ENCODE measurements at regions not wholly inside any gene's neighbourhood (a gene's known extent, or its start where the extent isn't known, plus 50 kb on each side); places are given as distances from the start of the nearest gene placed in this dataset.

DNA sequence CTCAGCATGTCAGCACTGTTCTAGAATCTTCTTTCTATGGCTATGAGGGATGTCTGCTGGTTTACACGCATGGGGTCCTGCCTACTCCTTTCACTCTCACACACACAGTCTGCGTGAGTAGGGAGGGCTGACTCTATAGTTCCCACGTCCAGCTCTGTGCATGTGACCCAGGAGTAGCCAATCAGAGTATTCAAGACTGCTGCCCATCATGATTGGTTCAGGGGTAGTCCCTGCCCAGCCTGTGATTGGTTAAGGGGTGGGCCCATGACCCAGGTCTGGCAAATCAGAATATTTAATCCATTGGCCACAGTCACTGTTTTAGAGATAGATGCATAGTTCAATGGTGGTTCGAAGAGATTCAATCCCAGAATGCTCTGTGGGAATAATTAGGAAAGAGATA, 151.3 kb upstream of the IRX3 start:
- no peak for TF ChIP-seq EZH2 (IDR thresholded peaks at IDR 0.05; ENCODE audit: borderline replicate concordance, insufficient read depth, low read length, poor library complexity, severe bottlenecking)
- TF ChIP-seq, protein P1, sequence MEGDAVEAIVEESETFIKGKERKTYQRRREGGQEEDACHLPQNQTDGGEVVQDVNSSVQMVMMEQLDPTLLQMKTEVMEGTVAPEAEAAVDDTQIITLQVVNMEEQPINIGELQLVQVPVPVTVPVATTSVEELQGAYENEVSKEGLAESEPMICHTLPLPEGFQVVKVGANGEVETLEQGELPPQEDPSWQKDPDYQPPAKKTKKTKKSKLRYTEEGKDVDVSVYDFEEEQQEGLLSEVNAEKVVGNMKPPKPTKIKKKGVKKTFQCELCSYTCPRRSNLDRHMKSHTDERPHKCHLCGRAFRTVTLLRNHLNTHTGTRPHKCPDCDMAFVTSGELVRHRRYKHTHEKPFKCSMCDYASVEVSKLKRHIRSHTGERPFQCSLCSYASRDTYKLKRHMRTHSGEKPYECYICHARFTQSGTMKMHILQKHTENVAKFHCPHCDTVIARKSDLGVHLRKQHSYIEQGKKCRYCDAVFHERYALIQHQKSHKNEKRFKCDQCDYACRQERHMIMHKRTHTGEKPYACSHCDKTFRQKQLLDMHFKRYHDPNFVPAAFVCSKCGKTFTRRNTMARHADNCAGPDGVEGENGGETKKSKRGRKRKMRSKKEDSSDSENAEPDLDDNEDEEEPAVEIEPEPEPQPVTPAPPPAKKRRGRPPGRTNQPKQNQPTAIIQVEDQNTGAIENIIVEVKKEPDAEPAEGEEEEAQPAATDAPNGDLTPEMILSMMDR (IDR thresholded peaks at IDR 0.05; ENCODE audit: poor library complexity, severe bottlenecking), result no peak
- no peak for TF ChIP-seq RAD21 (conservative IDR thresholded peaks at IDR 0.05)
- TF ChIP-seq POLR2AphosphoS5 (IDR thresholded peaks at IDR 0.05), result no peak
- TF ChIP-seq TAF1 (IDR thresholded peaks at IDR 0.05; ENCODE audit: low read depth), result no peak
- no peak for TF ChIP-seq MXI1 (conservative IDR thresholded peaks at IDR 0.05; ENCODE audit: poor library complexity, severe bottlenecking)
- TF ChIP-seq SMC3 (conservative IDR thresholded peaks at IDR 0.05; ENCODE audit: poor library complexity), result no peak
- TF ChIP-seq, protein P2, sequence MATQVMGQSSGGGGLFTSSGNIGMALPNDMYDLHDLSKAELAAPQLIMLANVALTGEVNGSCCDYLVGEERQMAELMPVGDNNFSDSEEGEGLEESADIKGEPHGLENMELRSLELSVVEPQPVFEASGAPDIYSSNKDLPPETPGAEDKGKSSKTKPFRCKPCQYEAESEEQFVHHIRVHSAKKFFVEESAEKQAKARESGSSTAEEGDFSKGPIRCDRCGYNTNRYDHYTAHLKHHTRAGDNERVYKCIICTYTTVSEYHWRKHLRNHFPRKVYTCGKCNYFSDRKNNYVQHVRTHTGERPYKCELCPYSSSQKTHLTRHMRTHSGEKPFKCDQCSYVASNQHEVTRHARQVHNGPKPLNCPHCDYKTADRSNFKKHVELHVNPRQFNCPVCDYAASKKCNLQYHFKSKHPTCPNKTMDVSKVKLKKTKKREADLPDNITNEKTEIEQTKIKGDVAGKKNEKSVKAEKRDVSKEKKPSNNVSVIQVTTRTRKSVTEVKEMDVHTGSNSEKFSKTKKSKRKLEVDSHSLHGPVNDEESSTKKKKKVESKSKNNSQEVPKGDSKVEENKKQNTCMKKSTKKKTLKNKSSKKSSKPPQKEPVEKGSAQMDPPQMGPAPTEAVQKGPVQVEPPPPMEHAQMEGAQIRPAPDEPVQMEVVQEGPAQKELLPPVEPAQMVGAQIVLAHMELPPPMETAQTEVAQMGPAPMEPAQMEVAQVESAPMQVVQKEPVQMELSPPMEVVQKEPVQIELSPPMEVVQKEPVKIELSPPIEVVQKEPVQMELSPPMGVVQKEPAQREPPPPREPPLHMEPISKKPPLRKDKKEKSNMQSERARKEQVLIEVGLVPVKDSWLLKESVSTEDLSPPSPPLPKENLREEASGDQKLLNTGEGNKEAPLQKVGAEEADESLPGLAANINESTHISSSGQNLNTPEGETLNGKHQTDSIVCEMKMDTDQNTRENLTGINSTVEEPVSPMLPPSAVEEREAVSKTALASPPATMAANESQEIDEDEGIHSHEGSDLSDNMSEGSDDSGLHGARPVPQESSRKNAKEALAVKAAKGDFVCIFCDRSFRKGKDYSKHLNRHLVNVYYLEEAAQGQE (IDR thresholded peaks at IDR 0.05; ENCODE audit: borderline replicate concordance), result no peak
- TF ChIP-seq EP300 (conservative IDR thresholded peaks at IDR 0.05; ENCODE audit: poor library complexity, severe bottlenecking), result no peak
